Skeletal muscle cell (primary cell): ENCODE measurements at regions not wholly inside any gene's neighbourhood (a gene's known extent, or its start where the extent isn't known, plus 50 kb on each side); places are given as distances from the start of the nearest gene placed in this dataset.

Source experiments
- DNase-seq: peaks from one replicate; pipeline ENCODE4 v3.0.0-alpha.2; 2010; ENCODE audit warnings: low read depth
- H3K4me3 ChIP-seq: 2 replicates; pipeline ENCODE4 v1.5.1; 2011; ENCODE audit warnings: low read depth, mild to moderate bottlenecking, control low read depth, low read length, moderate library complexity

DNA sequence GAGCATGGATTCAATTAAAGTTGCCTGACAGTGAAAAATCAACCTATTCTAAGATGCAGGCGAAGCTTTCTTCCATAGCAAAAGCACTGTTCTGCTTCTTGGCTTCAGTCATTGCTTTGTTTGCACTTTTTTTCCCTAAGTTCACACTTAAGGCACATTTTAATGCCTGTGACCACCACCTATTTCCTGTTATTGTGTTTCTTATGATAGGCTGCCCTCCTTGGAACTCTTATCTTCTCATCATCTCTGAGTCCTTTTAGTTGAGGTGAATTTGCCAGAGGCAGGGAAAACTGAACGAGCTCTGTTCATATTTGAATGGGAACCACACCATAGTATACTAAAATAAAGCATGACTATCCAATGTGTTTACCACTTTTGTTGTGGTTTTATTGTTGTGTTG lies 119.8 kb downstream of the SPCS3 start:
- H3K4me3 ChIP-seq = no peak overlapping the region
- DNase-seq = no peak

DNA sequence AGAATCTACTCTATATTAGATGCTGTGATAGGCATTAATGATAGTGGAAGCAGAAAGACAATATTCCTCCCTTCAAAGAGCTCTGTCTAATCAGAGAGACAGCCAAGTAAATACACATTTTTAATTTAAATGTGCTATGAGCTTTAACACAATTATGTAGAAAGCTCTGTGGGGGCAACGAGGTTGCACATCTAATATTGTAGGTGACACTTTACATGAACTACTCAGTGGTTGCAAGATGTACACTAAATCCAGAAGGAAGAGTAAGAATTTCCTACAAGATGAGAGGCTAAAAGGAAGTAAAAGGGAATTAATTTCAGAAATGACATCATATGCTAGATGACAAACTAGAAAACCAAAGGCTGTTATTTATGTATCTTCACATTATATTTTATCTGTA lies 120.9 kb downstream of the SPCS3 start:
- no peak for DNase-seq

DNA sequence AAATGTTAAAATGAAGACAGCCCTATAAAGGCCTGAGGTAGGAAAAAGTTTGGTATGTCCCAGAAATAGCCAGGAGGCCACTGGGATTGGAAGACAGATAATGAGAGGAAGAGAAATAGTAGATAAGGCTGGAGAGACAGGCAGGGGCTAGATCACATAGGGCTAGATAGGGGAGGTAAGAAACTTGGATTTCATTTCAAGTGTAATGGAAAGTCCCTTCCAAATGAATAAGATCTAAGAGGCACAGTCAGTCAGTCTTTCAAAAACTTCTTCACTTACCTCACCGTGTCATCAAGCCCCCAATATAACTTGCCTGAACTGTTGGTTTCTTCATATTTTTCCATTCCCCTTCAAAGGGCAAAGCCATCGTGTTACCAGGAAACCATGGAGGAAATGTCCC lies 121.8 kb downstream of the SPCS3 start:
- H3K4me3 ChIP-seq = no peak overlapping the region
- no peak for DNase-seq

More for the DNA sequence above, 120.9 kb downstream of the SPCS3 start:
- no peak overlapping the region for H3K4me3 ChIP-seq

DNA sequence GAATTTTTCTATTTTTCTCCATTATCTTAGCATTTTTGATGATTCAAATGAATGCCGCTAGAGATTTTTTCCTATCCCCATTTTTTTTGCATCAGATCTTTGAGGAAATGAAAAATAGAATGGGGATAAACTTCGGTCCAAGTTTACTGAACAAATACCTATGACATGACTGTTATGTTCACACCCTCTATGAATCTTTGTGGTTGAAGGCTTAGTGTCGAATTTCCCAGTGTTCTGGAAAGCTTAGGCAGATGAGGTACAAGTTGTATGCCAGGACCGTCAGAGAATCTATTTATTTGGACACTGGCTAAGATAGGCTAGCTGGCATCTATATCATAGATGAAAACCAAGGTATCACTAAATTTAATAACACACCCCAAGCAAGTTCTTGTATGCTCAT lies 123.4 kb downstream of the SPCS3 start:
- DNase-seq = peak; percentile 93
- no peak overlapping the region for H3K4me3 ChIP-seq

GRCh38 chr4:176443646-176444409 lies 124.1 kb downstream of the SPCS3 start:
- DNase-seq = no peak
- no peak overlapping the region for H3K4me3 ChIP-seq

DNA sequence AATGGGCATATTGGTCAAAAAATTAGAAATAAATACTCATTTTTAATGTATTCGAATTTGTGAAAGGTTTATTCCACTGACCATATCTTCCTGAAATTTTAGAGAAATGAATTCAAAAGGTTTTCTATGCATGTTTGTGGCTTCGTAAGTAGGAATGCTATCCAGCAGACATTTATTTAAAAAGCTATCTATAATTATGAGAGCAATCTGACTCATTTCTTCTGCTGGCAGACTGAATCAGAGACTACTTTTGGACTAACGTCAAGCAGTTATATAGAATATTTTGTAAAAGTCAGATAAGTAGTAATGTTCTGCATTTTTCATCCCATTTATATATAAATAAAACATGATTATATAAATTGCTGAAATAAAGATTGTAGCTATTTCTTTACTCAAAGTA lies 125.0 kb downstream of the SPCS3 start:
- no peak overlapping the region for H3K4me3 ChIP-seq
- DNase-seq = peak; percentile 53

DNA sequence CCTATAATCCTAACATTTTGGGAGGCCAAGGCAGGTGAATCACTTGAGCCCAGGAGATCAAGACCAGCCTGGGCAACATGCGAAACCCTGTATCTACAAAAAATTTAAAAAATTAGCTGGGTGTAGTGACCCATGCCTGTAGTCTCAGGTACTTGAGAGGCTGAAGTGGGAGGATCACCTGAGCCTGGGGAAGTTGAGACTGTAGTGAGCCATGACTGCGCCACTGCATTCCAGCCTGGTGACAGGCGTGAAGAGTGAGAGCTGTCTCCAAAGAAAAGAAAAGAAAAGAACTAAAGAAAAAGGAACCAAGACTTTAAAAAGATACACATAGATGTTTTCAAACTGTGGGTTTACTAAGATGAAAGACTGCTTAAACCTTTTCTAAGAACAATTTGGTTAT lies 129.0 kb downstream of the SPCS3 start:
- no peak for DNase-seq
- H3K4me3 ChIP-seq = no peak overlapping the region

DNA sequence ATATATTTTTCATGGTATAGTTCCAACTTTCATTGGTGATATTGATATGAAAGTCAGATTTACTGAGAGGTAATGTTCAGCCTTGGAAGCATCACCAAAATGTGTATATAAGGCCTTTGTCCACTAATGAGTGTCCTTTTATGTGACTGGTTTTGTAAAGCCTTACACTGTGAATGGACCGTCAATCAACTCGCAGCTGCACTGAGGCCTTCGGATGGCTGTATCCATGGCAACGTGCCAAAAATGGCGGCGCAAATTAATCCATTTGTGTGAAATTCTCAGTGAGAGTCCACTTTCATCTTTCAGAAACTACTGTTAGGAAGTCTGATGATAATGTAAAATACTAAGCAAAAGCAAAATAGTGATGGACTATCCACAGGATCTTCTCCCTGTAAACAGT lies 131.7 kb downstream of the SPCS3 start:
- no peak for DNase-seq
- H3K4me3 ChIP-seq = no peak overlapping the region

DNA sequence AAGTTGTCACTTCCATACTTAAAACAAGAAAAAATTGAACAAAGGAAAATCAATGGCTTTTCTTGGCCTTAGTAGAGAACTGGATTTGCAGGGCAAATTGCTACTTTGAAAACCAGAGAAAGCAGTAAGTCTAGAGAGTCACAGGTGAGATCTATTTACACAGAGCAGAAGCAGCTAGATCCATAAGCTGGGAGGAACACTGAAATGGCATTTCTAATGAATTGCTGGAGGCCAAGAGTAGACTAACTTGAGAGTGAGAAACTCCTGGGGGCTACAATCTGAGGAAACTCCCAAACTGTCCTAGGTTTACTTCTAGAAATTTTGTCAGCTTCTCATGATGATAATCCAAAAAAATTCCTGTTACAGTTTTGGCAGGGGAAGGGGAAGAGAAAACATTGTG lies 133.3 kb downstream of the SPCS3 start:
- no peak overlapping the region for H3K4me3 ChIP-seq
- no peak for DNase-seq

- no peak for DNase-seq
- no peak overlapping the region for H3K4me3 ChIP-seq
These were observed 133.9 kb downstream of the SPCS3 start for GRCh38 chr4:176453658-176454057.

- no peak for DNase-seq
- no peak overlapping the region for H3K4me3 ChIP-seq
These were observed 145.0 kb downstream of the SPCS3 start for GRCh38 chr4:176464748-176465147.

DNA sequence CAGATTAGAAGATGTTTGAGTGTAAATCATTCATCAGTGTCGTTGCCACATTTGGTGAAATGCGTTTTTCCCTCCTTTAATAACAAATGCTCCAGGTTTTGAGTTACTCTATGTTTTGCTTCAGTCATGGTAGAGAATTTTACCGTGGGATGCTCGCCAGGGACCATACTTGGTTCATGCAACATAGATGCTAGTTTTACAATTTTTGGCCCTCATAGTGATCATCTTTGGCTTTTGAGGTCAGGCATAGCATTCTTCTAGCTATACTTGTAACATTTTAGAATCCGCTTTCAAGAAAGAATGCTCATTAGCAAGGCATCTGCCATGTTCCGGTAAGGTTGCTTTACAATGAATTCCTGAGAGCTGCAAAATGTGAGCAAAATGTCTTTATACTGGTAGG lies 147.2 kb downstream of the SPCS3 start:
- DNase-seq = peak; percentile 47
- no peak overlapping the region for H3K4me3 ChIP-seq

- DNase-seq = no peak
- H3K4me3 ChIP-seq = no peak overlapping the region
These were observed 149.8 kb downstream of the SPCS3 start for GRCh38 chr4:176469546-176469945.

DNA sequence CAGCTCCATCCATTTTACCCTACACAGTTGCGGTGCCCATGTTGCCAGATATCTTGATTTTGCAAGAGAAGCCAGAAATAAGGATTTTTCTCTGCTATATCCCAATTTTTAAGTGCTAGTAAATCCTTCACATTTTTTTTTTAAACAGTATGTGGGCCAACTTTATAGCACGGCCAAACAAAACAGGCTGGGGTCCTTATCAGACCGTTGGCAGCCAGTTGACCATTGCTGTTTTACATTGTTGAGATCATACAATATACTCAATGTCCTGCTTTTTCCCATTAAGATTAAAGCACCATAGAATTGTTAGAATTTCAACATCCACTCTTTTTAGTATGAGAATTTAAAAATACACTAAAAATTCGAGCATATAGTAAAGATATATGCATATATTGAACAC lies 150.9 kb downstream of the SPCS3 start:
- H3K4me3 ChIP-seq = no peak overlapping the region
- DNase-seq = no peak

- H3K4me3 ChIP-seq = no peak overlapping the region
- DNase-seq = no peak
These were observed 155.3 kb downstream of the SPCS3 start for GRCh38 chr4:176475067-176475466.

DNA sequence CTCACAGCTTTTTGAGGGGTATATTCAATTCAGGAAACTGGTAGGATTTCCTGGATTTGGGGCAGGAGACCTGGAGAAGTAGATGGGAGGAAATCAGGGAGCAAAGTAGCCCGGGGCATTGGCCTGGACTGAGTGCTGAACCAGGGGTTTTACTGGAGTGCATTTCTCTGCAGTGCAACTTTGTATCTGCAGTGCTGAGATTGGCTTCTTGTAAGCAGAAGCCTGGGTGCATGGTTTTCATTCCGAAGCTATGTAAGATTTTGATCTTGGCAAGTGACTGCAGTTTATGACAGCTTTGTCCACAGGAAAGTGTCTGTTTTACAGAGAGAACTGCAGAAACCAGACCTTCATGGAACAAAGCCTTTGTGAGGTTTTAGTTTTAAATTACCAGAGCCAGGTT lies 158.3 kb downstream of the SPCS3 start:
- no peak for DNase-seq
- no peak overlapping the region for H3K4me3 ChIP-seq

- no peak overlapping the region for H3K4me3 ChIP-seq
- DNase-seq = no peak
These were observed 160.0 kb downstream of the SPCS3 start for GRCh38 chr4:176479767-176480166.

- no peak for DNase-seq
- no peak overlapping the region for H3K4me3 ChIP-seq
These were observed 163.2 kb downstream of the SPCS3 start for GRCh38 chr4:176482972-176483371.

DNA sequence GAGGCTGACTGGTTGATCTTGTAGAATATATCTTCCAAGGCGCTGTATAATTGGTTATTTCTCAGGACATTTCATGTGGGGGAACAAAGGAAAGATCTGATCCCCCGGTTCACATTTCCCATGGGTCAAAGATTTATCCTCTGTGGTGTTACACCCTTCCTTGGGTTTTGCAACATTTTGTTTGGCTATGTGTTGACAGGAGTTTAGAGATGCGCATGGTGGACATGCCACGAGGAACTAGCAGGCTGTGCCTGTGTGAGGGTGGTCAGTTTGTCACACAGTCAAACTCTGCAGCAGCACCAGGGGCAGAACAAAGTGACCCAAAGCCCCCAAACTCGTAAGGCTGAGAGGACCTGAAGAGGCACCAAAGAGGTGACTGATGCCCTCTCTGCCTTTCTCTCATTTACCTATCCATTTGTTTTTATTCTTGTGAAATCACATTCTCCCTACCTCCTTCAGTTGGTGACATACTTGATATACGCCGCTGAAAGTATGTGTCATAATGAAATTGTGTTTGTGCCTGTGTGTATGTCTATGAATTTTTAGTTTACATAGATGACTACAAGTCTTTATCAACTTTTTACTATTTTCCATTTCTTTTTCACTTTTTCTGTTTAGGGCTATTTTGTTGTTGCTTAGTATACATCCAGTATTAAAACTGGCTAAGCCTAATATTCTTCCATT lies 164.7 kb downstream of the SPCS3 start:
- DNase-seq = no peak
- no peak overlapping the region for H3K4me3 ChIP-seq

DNA sequence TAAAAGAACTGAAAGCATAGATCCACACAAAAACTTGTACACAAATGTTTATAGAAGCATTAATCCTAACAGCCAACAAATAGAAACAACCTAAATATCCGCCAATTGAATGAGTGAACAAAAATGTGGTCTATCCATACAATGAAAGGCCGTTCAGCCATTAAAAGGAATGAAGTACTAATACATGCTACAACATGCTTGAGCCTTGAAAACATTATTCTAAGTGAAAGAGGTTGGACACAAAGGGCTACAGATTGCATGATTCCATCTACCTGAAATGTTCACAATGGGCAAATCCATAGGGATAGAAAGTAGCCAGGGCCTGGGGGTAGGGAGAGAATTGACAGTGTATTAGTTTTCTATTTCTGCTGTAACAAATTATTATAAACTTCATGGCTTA lies 169.2 kb downstream of the SPCS3 start:
- DNase-seq = no peak
- H3K4me3 ChIP-seq = no peak overlapping the region

DNA sequence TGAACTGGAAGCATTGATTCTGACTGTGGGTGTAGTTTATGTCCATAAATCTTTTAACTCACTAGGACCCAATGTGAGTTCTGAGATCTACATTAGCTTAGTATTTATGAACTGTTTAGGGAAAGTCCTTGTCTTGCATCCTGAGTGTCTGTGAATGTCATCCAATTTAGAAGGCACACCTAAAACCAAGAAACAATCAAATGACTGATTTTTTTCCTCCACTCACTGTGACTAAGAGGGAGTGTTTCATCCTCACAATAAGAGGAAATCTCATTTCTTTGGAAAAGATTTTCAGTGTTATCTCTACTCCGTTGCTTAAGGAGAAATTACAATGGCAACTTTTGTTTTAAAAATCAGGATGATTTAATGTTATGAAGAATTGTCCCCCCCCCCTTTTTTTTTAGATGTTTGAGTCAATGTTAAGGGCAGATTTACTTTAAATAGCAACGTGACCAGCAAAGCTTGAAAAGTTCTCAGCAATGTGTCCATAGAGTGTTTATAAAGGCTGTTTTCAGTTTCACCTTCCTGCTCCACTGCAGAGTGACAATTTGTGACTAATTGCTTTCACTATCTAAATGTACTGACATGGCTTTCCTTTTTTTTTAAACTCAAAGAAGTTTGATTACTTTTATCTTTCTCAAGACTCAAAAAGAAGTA lies 173.0 kb downstream of the SPCS3 start:
- no peak for DNase-seq
- no peak overlapping the region for H3K4me3 ChIP-seq
